ENCODE measurements at regions not wholly inside any gene's neighbourhood (a gene's known extent, or its start where the extent isn't known, plus 50 kb on each side); places are given as distances from the start of the nearest gene placed in this dataset.

GRCh38 chr3:89571707-89572106 lies 464.3 kb downstream of the EPHA3 start:
- no peaks in the 10 kb centered on the region for H3K36me3 ChIP-seq (ENCODE audit: control insufficient read depth, insufficient read depth, low read length)
- no peak overlapping the region for H3K4me3 Mint-ChIP-seq
- no peaks in the 10 kb centered on the region for H3K27me3 Mint-ChIP-seq
- no peaks in the 10 kb centered on the region for H3K27me3 ChIP-seq (ENCODE audit: control insufficient read depth, insufficient read depth, low read length)
- no peaks in the 10 kb centered on the region for H3K36me3 Mint-ChIP-seq
- ATAC-seq (ENCODE audit: low read depth in 2 of 2): no peak
- H3K4me1 Mint-ChIP-seq: no peaks in the 10 kb centered on the region
- H3K27ac ChIP-seq (ENCODE audit: insufficient read depth, low read length, poor library complexity, severe bottlenecking): no peak overlapping the region
- peaks cover 0 to 11% (median 6%) of the 10 kb centered on the region in 7 donors for H3K9me3 Mint-ChIP-seq
- no peak overlapping the region for H3K27ac Mint-ChIP-seq
- no peak overlapping the region for H3K4me3 ChIP-seq (ENCODE audit: low read depth, low read length)
- H3K4me1 ChIP-seq (ENCODE audit: control insufficient read depth, insufficient read depth, low read length, poor library complexity, severe bottlenecking): no peaks in the 10 kb centered on the region
- DNase-seq: no peak
- H3K9me3 ChIP-seq (ENCODE audit: control insufficient read depth in 2 of 2, low read length in 2 of 2): peaks cover 0 to 7% of the 10 kb centered on the region in 2 experiments

- H3K4me1 ChIP-seq (ENCODE audit: control insufficient read depth, insufficient read depth, low read length, poor library complexity, severe bottlenecking): no peaks in the 10 kb centered on the region
- ATAC-seq (ENCODE audit: low read depth in 2 of 2) (no peak), DNase-seq (no peak)
- H3K9me3 Mint-ChIP-seq: peaks cover 0 to 9% (median 3%) of the 10 kb centered on the region in 7 donors
- no peaks in the 10 kb centered on the region for H3K36me3 ChIP-seq (ENCODE audit: control insufficient read depth, insufficient read depth, low read length)
- no peak overlapping the region for H3K27ac Mint-ChIP-seq
- no peaks in the 10 kb centered on the region for H3K27me3 ChIP-seq (ENCODE audit: control insufficient read depth, insufficient read depth, low read length)
- no peaks in the 10 kb centered on the region for H3K4me1 Mint-ChIP-seq
- no peak overlapping the region for H3K4me3 ChIP-seq (ENCODE audit: low read depth, low read length)
- H3K9me3 ChIP-seq (ENCODE audit: control insufficient read depth in 2 of 2, low read length in 2 of 2): peaks cover 0 to 7% of the 10 kb centered on the region in 2 experiments
- H3K4me3 Mint-ChIP-seq: no peak overlapping the region
- H3K27me3 Mint-ChIP-seq: no peaks in the 10 kb centered on the region
- H3K27ac ChIP-seq (ENCODE audit: insufficient read depth, low read length, poor library complexity, severe bottlenecking): no peak overlapping the region
- H3K36me3 Mint-ChIP-seq: no peaks in the 10 kb centered on the region
Observed at GRCh38 chr3:89572261-89572660, 464.8 kb downstream of the EPHA3 start.

DNA sequence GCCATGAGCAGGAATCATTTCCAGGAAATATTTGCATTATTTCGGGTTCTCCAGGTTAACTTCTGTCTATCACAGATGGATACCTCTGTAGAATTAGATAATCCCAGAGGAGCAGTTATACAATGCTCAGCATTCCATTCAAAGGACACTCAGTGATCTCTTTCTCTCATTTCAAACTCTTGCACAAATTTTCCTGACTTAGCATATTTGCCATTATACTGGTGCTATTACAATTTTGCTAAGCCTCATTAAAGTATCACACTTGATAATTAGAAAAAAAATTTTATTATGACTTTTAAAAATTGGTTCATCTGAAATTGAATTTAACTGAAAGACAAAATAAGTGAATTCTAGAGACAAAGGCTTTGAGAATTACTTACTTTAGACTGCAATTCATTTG lies 469.0 kb downstream of the EPHA3 start:
- Mint-ChIP-seq H3K4me1 (no peaks in the 10 kb centered on the region), H3K4me3 (no peak overlapping the region), H3K36me3 (no peaks in the 10 kb centered on the region), H3K27me3 (no peaks in the 10 kb centered on the region), H3K27ac (no peak overlapping the region), H3K9me3 (peaks cover 0 to 10% (median 2%) of the 10 kb centered on the region in 7 donors)
- DNase-seq: no peak
- Histone ChIP-seq H3K27me3 (ENCODE audit: control insufficient read depth, insufficient read depth, low read length) (no peaks in the 10 kb centered on the region), H3K9me3 (ENCODE audit: control insufficient read depth in 2 of 2, low read length in 2 of 2) (peaks cover 0 to 7% of the 10 kb centered on the region in 2 experiments), H3K27ac (ENCODE audit: insufficient read depth, low read length, poor library complexity, severe bottlenecking) (no peak overlapping the region), H3K4me1 (ENCODE audit: control insufficient read depth, insufficient read depth, low read length, poor library complexity, severe bottlenecking) (no peaks in the 10 kb centered on the region), H3K36me3 (ENCODE audit: control insufficient read depth, insufficient read depth, low read length) (no peaks in the 10 kb centered on the region), H3K4me3 (ENCODE audit: low read depth, low read length) (no peak overlapping the region)
- ATAC-seq (ENCODE audit: low read depth in 2 of 2): no peak

GRCh38 chr3:89577637-89578530 lies 470.5 kb downstream of the EPHA3 start:
- Histone ChIP-seq H3K4me3 (ENCODE audit: low read depth, low read length) (no peak overlapping the region), H3K4me1 (ENCODE audit: control insufficient read depth, insufficient read depth, low read length, poor library complexity, severe bottlenecking) (no peaks in the 10 kb centered on the region), H3K27ac (ENCODE audit: insufficient read depth, low read length, poor library complexity, severe bottlenecking) (no peak overlapping the region), H3K36me3 (ENCODE audit: control insufficient read depth, insufficient read depth, low read length) (no peaks in the 10 kb centered on the region), H3K27me3 (ENCODE audit: control insufficient read depth, insufficient read depth, low read length) (no peaks in the 10 kb centered on the region), H3K9me3 (ENCODE audit: control insufficient read depth in 2 of 2, low read length in 2 of 2) (peaks cover 0 to 5% of the 10 kb centered on the region in 2 experiments)
- ATAC-seq (ENCODE audit: low read depth in 2 of 2) (no peak), DNase-seq (no peak)
- Mint-ChIP-seq H3K4me3 (no peak overlapping the region), H3K9me3 (peaks cover 0 to 10% (median 5%) of the 10 kb centered on the region in 7 donors), H3K36me3 (no peaks in the 10 kb centered on the region), H3K27me3 (no peaks in the 10 kb centered on the region), H3K27ac (no peak overlapping the region), H3K4me1 (no peaks in the 10 kb centered on the region)

DNA sequence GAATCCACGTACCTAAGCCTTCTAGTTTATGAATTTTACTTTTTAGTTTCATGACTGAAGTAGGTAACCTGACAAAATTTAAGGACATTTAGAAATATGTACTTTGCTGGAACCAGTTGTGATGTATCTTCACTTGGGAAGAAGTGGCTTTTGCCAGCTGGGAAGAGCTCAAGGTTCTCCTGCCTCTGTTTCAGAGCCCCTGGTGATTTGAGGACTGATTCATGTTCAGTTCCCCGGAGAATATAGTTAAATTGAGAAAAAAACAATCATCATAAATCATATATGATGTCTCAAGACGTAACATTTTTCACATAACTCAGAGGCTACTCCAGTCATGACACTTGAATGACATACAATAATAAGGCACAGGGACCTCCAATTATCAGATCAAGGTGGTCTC lies 473.4 kb downstream of the EPHA3 start:
- Mint-ChIP-seq H3K36me3 (no peaks in the 10 kb centered on the region), H3K27me3 (no peaks in the 10 kb centered on the region), H3K9me3 (peaks cover 0 to 10% (median 5%) of the 10 kb centered on the region in 7 donors), H3K4me1 (no peaks in the 10 kb centered on the region), H3K4me3 (no peak overlapping the region), H3K27ac (no peak overlapping the region)
- no peaks in the 10 kb centered on the region for H3K27me3 ChIP-seq (ENCODE audit: control insufficient read depth, insufficient read depth, low read length)
- no peak overlapping the region for H3K27ac ChIP-seq (ENCODE audit: insufficient read depth, low read length, poor library complexity, severe bottlenecking)
- H3K36me3 ChIP-seq (ENCODE audit: control insufficient read depth, insufficient read depth, low read length): no peaks in the 10 kb centered on the region
- DNase-seq (no peak), ATAC-seq (ENCODE audit: low read depth in 2 of 2) (no peak)
- H3K9me3 ChIP-seq (ENCODE audit: control insufficient read depth in 2 of 2, low read length in 2 of 2): peaks cover 0 to 5% of the 10 kb centered on the region in 2 experiments
- no peaks in the 10 kb centered on the region for H3K4me1 ChIP-seq (ENCODE audit: control insufficient read depth, insufficient read depth, low read length, poor library complexity, severe bottlenecking)
- no peak overlapping the region for H3K4me3 ChIP-seq (ENCODE audit: low read depth, low read length)

DNA sequence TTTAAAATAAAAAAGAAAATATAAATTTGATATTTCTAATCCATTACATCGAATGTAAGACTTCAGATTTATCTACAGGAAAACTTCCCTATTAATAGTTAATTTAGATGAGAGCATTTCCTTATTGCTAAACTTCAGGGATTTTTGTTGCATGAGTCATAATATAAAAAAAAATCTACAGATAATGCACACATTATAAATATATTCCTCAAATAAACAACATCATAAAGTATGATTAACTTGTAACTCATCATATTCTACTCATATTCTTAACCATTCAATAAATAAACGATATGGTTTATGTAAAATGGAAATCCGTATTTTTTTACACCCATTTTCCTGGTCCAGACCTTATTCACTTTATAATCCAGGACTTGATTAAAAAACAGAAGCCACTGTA lies 477.0 kb downstream of the EPHA3 start:
- Mint-ChIP-seq H3K4me3 (no peak overlapping the region), H3K27ac (no peak overlapping the region), H3K4me1 (no peaks in the 10 kb centered on the region), H3K9me3 (peaks cover 2 to 16% (median 7%) of the 10 kb centered on the region in 7 donors), H3K27me3 (no peaks in the 10 kb centered on the region), H3K36me3 (no peaks in the 10 kb centered on the region)
- Histone ChIP-seq H3K27me3 (ENCODE audit: control insufficient read depth, insufficient read depth, low read length) (no peaks in the 10 kb centered on the region), H3K4me1 (ENCODE audit: control insufficient read depth, insufficient read depth, low read length, poor library complexity, severe bottlenecking) (no peaks in the 10 kb centered on the region), H3K4me3 (ENCODE audit: low read depth, low read length) (no peak overlapping the region), H3K36me3 (ENCODE audit: control insufficient read depth, insufficient read depth, low read length) (no peaks in the 10 kb centered on the region), H3K9me3 (ENCODE audit: control insufficient read depth in 2 of 2, low read length in 2 of 2) (peaks cover 0 to 5% of the 10 kb centered on the region in 2 experiments), H3K27ac (ENCODE audit: insufficient read depth, low read length, poor library complexity, severe bottlenecking) (no peak overlapping the region)
- ATAC-seq (ENCODE audit: low read depth in 2 of 2): no peak
- DNase-seq: no peak

GRCh38 chr3:89586256-89586655 lies 478.8 kb downstream of the EPHA3 start:
- Mint-ChIP-seq H3K4me3 (no peak overlapping the region), H3K4me1 (no peaks in the 10 kb centered on the region), H3K27ac (no peak overlapping the region), H3K27me3 (no peaks in the 10 kb centered on the region), H3K9me3 (peaks cover 4 to 19% (median 7%) of the 10 kb centered on the region in 7 donors), H3K36me3 (no peaks in the 10 kb centered on the region)
- Histone ChIP-seq H3K9me3 (ENCODE audit: control insufficient read depth in 2 of 2, low read length in 2 of 2) (peaks cover 0 to 5% of the 10 kb centered on the region in 2 experiments), H3K27me3 (ENCODE audit: control insufficient read depth, insufficient read depth, low read length) (no peaks in the 10 kb centered on the region), H3K4me1 (ENCODE audit: control insufficient read depth, insufficient read depth, low read length, poor library complexity, severe bottlenecking) (no peaks in the 10 kb centered on the region), H3K27ac (ENCODE audit: insufficient read depth, low read length, poor library complexity, severe bottlenecking) (no peak overlapping the region), H3K4me3 (ENCODE audit: low read depth, low read length) (no peak overlapping the region), H3K36me3 (ENCODE audit: control insufficient read depth, insufficient read depth, low read length) (no peaks in the 10 kb centered on the region)
- no peak for ATAC-seq (ENCODE audit: low read depth in 2 of 2)
- no peak for DNase-seq

- Mint-ChIP-seq H3K27ac (no peak overlapping the region), H3K36me3 (no peaks in the 10 kb centered on the region), H3K9me3 (peaks cover 4 to 19% (median 7%) of the 10 kb centered on the region in 7 donors), H3K4me3 (peak overlapping the region in 1 of 4 donors; percentile 72), H3K4me1 (no peaks in the 10 kb centered on the region), H3K27me3 (no peaks in the 10 kb centered on the region)
- Histone ChIP-seq H3K27ac (ENCODE audit: insufficient read depth, low read length, poor library complexity, severe bottlenecking) (no peak overlapping the region), H3K27me3 (ENCODE audit: control insufficient read depth, insufficient read depth, low read length) (no peaks in the 10 kb centered on the region), H3K9me3 (ENCODE audit: control insufficient read depth in 2 of 2, low read length in 2 of 2) (peaks cover 0 to 5% of the 10 kb centered on the region in 2 experiments), H3K36me3 (ENCODE audit: control insufficient read depth, insufficient read depth, low read length) (no peaks in the 10 kb centered on the region), H3K4me3 (ENCODE audit: low read depth, low read length) (no peak overlapping the region), H3K4me1 (ENCODE audit: control insufficient read depth, insufficient read depth, low read length, poor library complexity, severe bottlenecking) (no peaks in the 10 kb centered on the region)
- no peak for DNase-seq
- ATAC-seq (ENCODE audit: low read depth in 2 of 2): no peak
Observed at GRCh38 chr3:89586676-89587075, 479.3 kb downstream of the EPHA3 start.

Measured in CD4-positive, CD25-positive, alpha-beta regulatory T cell (primary cell).